ENCODE measurements at regions not wholly inside any gene's neighbourhood (a gene's known extent, or its start where the extent isn't known, plus 50 kb on each side); places are given as distances from the start of the nearest gene placed in this dataset.
"Not testable (repeated sequence)": the region's sequence is repeated elsewhere in the genome, so short reads cannot be mapped to it uniquely, and the experiment has no call there.

DNA sequence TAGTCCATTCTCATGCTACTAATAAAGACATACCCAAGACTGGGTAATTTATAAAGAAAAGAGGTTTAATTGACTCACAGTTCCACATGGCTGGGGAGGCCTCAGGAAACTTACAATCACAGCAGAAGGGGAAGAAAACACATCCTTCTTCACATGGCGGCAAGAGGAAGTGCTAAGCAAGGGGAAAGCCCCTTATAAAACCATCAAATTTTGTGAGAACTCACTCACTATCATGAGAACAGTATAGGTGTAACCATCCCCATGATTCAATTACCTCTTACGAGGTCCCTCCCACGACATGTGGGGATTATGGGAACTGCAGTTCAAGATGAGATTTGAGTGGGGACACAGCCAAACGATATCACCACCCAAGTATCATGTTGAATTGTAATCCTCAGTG, 52.7 kb upstream of the FOXO6 start:
- not testable (repeated sequence) for H2AFZ ChIP-seq (ENCODE audit: low read length); H3K9me2 ChIP-seq (replicated peaks; ENCODE audit: low read depth, low read length); H4K20me1 ChIP-seq (ENCODE audit: insufficient read depth, low read length, poor library complexity, severe bottlenecking); H3K9ac ChIP-seq (ENCODE audit: low read depth, low read length, poor library complexity, severe bottlenecking); H3K36me3 ChIP-seq (ENCODE audit: insufficient read depth, low read length); H3K4me3 ChIP-seq (ENCODE audit: low read length, poor library complexity, severe bottlenecking); H3K79me2 ChIP-seq (ENCODE audit: insufficient read depth, low read length); H3K27me3 ChIP-seq (ENCODE audit: insufficient read depth, low read length, poor library complexity, severe bottlenecking); H3K9me3 ChIP-seq (ENCODE audit: insufficient read depth, low read depth, low read length); H3F3A ChIP-seq (ENCODE audit: low read depth); H3K4me2 ChIP-seq (ENCODE audit: low read depth, low read length, poor library complexity, severe bottlenecking)
- peaks cover 23% of the 10 kb centered on the region for H3K4me1 ChIP-seq (ENCODE audit: insufficient read depth, low read length, poor library complexity, severe bottlenecking)

DNA sequence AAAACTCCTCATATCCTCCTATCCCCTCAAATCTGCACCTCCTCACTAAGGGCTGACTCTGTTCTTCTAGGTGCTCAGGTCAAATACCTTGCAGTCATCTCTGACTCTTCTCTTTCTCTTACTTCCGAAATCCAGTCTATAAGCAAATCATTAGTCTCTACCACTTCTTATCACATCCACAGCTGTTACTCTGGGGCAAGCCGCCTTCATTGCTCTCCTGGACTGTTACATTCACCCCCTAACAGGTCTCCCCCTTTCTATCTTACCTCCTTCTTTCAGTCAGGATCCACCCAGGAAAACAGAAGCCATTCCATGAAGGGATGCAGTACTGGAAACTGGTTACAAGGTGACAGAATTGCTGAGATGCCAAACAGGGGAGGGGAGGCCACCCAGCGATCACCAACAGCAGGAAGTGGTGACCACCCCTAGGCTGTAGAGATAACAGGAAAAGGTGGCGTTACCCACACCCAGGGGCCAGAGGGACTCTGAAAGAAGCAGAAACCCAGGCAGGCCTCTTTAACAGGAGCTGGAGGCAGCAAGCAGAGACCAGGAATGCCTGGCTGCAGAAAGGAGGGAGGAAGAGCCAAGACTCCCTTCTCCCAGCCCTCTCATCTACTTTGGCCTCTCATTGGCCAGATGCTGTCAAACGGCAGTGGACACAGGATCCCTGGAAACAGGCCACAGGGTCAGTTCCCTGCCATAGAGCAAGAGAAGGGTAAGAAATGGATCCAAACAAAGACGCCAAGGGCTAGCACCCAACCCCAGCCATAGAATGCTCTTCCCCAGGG, 55.5 kb upstream of the FOXO6 start:
- peak overlapping the region; percentile 84 for H3K4me2 ChIP-seq (ENCODE audit: low read depth, low read length, poor library complexity, severe bottlenecking)

DNA sequence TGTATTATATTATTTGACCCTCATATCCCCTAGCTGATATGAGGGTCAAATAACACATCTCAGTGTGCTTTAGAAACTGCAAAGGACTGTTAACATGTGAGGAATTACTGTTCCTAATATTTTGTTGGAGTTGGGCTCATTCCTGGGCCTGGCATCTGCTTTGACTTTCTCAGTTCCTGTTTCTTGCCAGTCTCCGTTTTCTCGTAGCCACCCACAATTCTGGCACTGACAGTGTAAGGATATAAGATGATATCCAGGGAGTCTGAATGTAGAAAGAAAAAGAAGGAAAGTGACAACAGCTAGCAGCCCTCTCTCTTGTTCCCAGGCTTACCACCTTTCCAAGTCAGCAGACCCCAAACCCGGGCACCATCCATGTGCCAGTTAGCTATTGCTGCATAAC, 54.4 kb upstream of the SCMH1 start:
- H3K79me2 ChIP-seq (ENCODE audit: insufficient read depth, low read length): no peaks in the 10 kb centered on the region
- H3K9me3 ChIP-seq (ENCODE audit: insufficient read depth, low read depth, low read length): no peaks in the 10 kb centered on the region
- no peaks in the 10 kb centered on the region for H4K20me1 ChIP-seq (ENCODE audit: insufficient read depth, low read length, poor library complexity, severe bottlenecking)
- H3K4me3 ChIP-seq (ENCODE audit: low read length, poor library complexity, severe bottlenecking): no peak overlapping the region
- no peaks in the 10 kb centered on the region for H3K4me1 ChIP-seq (ENCODE audit: insufficient read depth, low read length, poor library complexity, severe bottlenecking)
- no peak overlapping the region for H3K9ac ChIP-seq (ENCODE audit: low read depth, low read length, poor library complexity, severe bottlenecking)
- H3K27me3 ChIP-seq (ENCODE audit: insufficient read depth, low read length, poor library complexity, severe bottlenecking): no peaks in the 10 kb centered on the region
- H2AFZ ChIP-seq (ENCODE audit: low read length): no peak overlapping the region
- no peaks in the 10 kb centered on the region for H3F3A ChIP-seq (ENCODE audit: low read depth)
- no peak overlapping the region for H3K4me2 ChIP-seq (ENCODE audit: low read depth, low read length, poor library complexity, severe bottlenecking)
- no peaks in the 10 kb centered on the region for H3K36me3 ChIP-seq (ENCODE audit: insufficient read depth, low read length)
- H3K9me2 ChIP-seq (replicated peaks; ENCODE audit: low read depth, low read length): no peaks in the 10 kb centered on the region
- TF ChIP-seq, protein P1, sequence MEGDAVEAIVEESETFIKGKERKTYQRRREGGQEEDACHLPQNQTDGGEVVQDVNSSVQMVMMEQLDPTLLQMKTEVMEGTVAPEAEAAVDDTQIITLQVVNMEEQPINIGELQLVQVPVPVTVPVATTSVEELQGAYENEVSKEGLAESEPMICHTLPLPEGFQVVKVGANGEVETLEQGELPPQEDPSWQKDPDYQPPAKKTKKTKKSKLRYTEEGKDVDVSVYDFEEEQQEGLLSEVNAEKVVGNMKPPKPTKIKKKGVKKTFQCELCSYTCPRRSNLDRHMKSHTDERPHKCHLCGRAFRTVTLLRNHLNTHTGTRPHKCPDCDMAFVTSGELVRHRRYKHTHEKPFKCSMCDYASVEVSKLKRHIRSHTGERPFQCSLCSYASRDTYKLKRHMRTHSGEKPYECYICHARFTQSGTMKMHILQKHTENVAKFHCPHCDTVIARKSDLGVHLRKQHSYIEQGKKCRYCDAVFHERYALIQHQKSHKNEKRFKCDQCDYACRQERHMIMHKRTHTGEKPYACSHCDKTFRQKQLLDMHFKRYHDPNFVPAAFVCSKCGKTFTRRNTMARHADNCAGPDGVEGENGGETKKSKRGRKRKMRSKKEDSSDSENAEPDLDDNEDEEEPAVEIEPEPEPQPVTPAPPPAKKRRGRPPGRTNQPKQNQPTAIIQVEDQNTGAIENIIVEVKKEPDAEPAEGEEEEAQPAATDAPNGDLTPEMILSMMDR (conservative IDR thresholded peaks at IDR 0.05; ENCODE audit: low read length): no peak
- no peak for TF ChIP-seq EZH2phosphoT487 (IDR thresholded peaks at IDR 0.05; ENCODE audit: borderline replicate concordance)

More for the DNA sequence above, 55.5 kb upstream of the FOXO6 start:
- 0 out of 2 replicates have a peak, but pooled peaks cover 6% of the 10 kb centered on the region for H3K9me3 ChIP-seq (ENCODE audit: insufficient read depth, low read depth, low read length)
- H2AFZ ChIP-seq (ENCODE audit: low read length): peak overlapping the region; percentile 59
- no peaks in the 10 kb centered on the region for H3K79me2 ChIP-seq (ENCODE audit: insufficient read depth, low read length)
- H3K4me3 ChIP-seq (ENCODE audit: low read length, poor library complexity, severe bottlenecking): peak overlapping the region; percentile 57
- H3K27me3 ChIP-seq (ENCODE audit: insufficient read depth, low read length, poor library complexity, severe bottlenecking): no peaks in the 10 kb centered on the region
- H3F3A ChIP-seq (ENCODE audit: low read depth): no peaks in the 10 kb centered on the region
- H3K4me1 ChIP-seq (ENCODE audit: insufficient read depth, low read length, poor library complexity, severe bottlenecking): peaks cover 23% of the 10 kb centered on the region
- H3K9ac ChIP-seq (ENCODE audit: low read depth, low read length, poor library complexity, severe bottlenecking): peak overlapping the region; percentile 68
- H3K36me3 ChIP-seq (ENCODE audit: insufficient read depth, low read length): no peaks in the 10 kb centered on the region
- TF ChIP-seq, protein P1 (conservative IDR thresholded peaks at IDR 0.05; ENCODE audit: low read length): no peak
- no peak for TF ChIP-seq EZH2phosphoT487 (IDR thresholded peaks at IDR 0.05; ENCODE audit: borderline replicate concordance)
- no peaks in the 10 kb centered on the region for H4K20me1 ChIP-seq (ENCODE audit: insufficient read depth, low read length, poor library complexity, severe bottlenecking)
- no peaks in the 10 kb centered on the region for H3K9me2 ChIP-seq (replicated peaks; ENCODE audit: low read depth, low read length)

DNA sequence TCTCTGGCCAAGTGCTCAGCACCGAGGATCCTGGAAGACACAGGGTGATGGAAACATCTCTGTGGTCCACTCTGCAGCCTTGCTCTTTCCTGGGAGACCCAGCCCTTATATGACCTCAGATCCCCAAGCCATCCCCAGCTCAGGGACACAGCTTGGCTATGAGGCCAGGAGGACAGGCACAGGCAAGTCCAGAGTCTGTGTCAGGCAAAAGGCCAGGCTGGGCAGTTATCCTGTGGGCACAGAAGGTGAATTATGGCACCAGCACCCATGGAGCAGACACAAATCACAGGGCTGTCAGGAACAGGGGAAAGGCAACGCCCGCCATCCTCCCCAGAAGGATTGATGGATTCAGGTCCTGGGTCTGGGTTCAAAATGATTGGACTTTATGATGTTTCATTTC, 52.1 kb upstream of the SCMH1 start:
- Histone ChIP-seq H3K9ac (ENCODE audit: low read depth, low read length, poor library complexity, severe bottlenecking) (no peak overlapping the region), H3K36me3 (ENCODE audit: insufficient read depth, low read length) (no peaks in the 10 kb centered on the region), H3K9me2 (replicated peaks; ENCODE audit: low read depth, low read length) (no peaks in the 10 kb centered on the region), H3K4me3 (ENCODE audit: low read length, poor library complexity, severe bottlenecking) (no peak overlapping the region), H3K4me1 (ENCODE audit: insufficient read depth, low read length, poor library complexity, severe bottlenecking) (no peaks in the 10 kb centered on the region), H2AFZ (ENCODE audit: low read length) (no peak overlapping the region), H3F3A (ENCODE audit: low read depth) (no peaks in the 10 kb centered on the region), H3K79me2 (ENCODE audit: insufficient read depth, low read length) (no peaks in the 10 kb centered on the region), H3K27me3 (ENCODE audit: insufficient read depth, low read length, poor library complexity, severe bottlenecking) (no peaks in the 10 kb centered on the region), H3K9me3 (ENCODE audit: insufficient read depth, low read depth, low read length) (no peaks in the 10 kb centered on the region), H4K20me1 (ENCODE audit: insufficient read depth, low read length, poor library complexity, severe bottlenecking) (no peaks in the 10 kb centered on the region), H3K4me2 (ENCODE audit: low read depth, low read length, poor library complexity, severe bottlenecking) (no peak overlapping the region)
- no peak for TF ChIP-seq EZH2phosphoT487 (IDR thresholded peaks at IDR 0.05; ENCODE audit: borderline replicate concordance)
- TF ChIP-seq, protein P1 (conservative IDR thresholded peaks at IDR 0.05; ENCODE audit: low read length): no peak

All from Loucy (cell line).